Lower leg skin (tissue), 3 donors: ENCODE measurements at regions not wholly inside any gene's neighbourhood (a gene's known extent, or its start where the extent isn't known, plus 50 kb on each side); places are given as distances from the start of the nearest gene placed in this dataset.

Experiments used
- POLR2A ChIP-seq, 2 donors: fragments of 450-650 bp; IDR thresholded peaks; one replicate each; pipeline ENCODE4 v1.6.1; 2016 to 2017; ENCODE audit warnings: antibody characterized with exemption in 2 of 2, mild to moderate bottlenecking in 1 of 2, moderate library complexity in 1 of 2
- TF ChIP-seq, protein P1 (sequence below), 3 donors: fragments of 450-650 bp; IDR thresholded peaks; one replicate each; pipeline ENCODE4 v1.5.1; 2016; ENCODE audit warnings: antibody characterized with exemption in 3 of 3, mild to moderate bottlenecking in 3 of 3, moderate library complexity in 2 of 3

DNA sequence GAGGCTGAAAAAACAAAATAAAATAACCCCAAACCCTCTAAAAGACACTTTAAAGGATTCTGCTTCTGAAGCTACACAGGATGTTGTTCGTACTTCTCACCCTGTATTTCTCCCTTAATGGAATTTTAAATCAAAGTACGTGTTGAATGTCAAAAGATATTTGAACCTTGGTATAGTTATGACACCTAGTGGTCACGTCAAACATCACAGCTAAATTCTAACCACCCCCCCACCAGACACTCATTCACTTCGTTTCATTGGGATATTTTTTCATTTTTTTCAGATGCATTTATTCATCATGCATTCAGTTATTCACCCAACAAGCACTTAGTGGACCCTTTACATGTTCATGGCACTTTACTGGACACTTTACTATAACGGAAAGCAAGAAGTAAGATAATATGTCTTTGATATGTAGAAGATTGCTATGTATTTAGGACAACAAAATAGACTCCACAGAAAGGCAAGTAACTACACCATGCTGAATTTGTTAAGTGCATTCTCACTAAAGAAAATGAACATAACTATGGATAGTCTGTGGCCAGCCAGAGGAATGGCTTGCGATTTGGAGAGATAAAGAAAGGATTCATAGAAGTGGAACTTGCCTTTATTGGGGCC, 62.5 kb upstream of the GPR174 start:
- TF ChIP-seq, protein P1, sequence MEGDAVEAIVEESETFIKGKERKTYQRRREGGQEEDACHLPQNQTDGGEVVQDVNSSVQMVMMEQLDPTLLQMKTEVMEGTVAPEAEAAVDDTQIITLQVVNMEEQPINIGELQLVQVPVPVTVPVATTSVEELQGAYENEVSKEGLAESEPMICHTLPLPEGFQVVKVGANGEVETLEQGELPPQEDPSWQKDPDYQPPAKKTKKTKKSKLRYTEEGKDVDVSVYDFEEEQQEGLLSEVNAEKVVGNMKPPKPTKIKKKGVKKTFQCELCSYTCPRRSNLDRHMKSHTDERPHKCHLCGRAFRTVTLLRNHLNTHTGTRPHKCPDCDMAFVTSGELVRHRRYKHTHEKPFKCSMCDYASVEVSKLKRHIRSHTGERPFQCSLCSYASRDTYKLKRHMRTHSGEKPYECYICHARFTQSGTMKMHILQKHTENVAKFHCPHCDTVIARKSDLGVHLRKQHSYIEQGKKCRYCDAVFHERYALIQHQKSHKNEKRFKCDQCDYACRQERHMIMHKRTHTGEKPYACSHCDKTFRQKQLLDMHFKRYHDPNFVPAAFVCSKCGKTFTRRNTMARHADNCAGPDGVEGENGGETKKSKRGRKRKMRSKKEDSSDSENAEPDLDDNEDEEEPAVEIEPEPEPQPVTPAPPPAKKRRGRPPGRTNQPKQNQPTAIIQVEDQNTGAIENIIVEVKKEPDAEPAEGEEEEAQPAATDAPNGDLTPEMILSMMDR (IDR thresholded peaks at IDR 0.05) = no peak
- no peak for TF ChIP-seq POLR2A (IDR thresholded peaks at IDR 0.05)
